SK-N-SH treated with all-trans-retinoic acid at 6 μM for 48 hours (cell line): ENCODE measurements at regions not wholly inside any gene's neighbourhood (a gene's known extent, or its start where the extent isn't known, plus 50 kb on each side); places are given as distances from the start of the nearest gene placed in this dataset.

Source experiments
- BACH2 ChIP-seq: fragments of 250-450 bp; sonication (Bioruptor Pico); IDR thresholded peaks from 2 replicates; pipeline ENCODE4 v1.9.0; 2021; ENCODE audit warnings: mild to moderate bottlenecking, borderline replicate concordance
- CSDC2 ChIP-seq: fragments of 250-450 bp; sonication (Bioruptor Pico); IDR thresholded peaks from 2 replicates; pipeline ENCODE4 v1.5.0; 2020; ENCODE audit warnings: mild to moderate bottlenecking, moderate library complexity
- PPARA ChIP-seq: fragments of 250-450 bp; sonication (Bioruptor Pico); IDR thresholded peaks from 2 replicates; pipeline ENCODE4 v1.5.0; 2020; ENCODE audit warnings: mild to moderate bottlenecking, borderline replicate concordance
- SNAI2 ChIP-seq: fragments of 250-450 bp; sonication (Bioruptor Pico); IDR thresholded peaks from 2 replicates; pipeline ENCODE4 v1.5.0; 2020; ENCODE audit warnings: mild to moderate bottlenecking, moderate library complexity

- TF ChIP-seq CSDC2 (no peak), PPARA (CRISPR knock-in tag) (no peak), SNAI2 (CRISPR knock-in tag) (no peak), BACH2 (no peak)
Measured at GRCh38 chr12:65755596-65755978, 68.7 kb upstream of the HMGA2 start.
